ENCODE measurements at regions not wholly inside any gene's neighbourhood (a gene's known extent, or its start where the extent isn't known, plus 50 kb on each side); places are given as distances from the start of the nearest gene placed in this dataset.

- DNase-seq: no peak
These were observed 276.1 kb downstream of the NPHP4 start for GRCh38 chr1:5716126-5716525.

- no peak for DNase-seq
These were observed 278.9 kb downstream of the NPHP4 start for GRCh38 chr1:5713101-5714010.

GRCh38 chr1:5711956-5712645 lies 280.1 kb downstream of the NPHP4 start:
- DNase-seq: no peak

GRCh38 chr1:5711079-5711478 lies 281.1 kb downstream of the NPHP4 start:
- no peak for DNase-seq

- DNase-seq: no peak
These were observed 282.2 kb downstream of the NPHP4 start for GRCh38 chr1:5709976-5710375.

- no peak for DNase-seq
These were observed 282.7 kb downstream of the NPHP4 start for GRCh38 chr1:5709461-5709975.

- no peak for DNase-seq
These were observed 283.6 kb downstream of the NPHP4 start for GRCh38 chr1:5708346-5709245.

GRCh38 chr1:5707566-5708345 lies 284.5 kb downstream of the NPHP4 start:
- no peak for DNase-seq

GRCh38 chr1:5706239-5706638 lies 286.0 kb downstream of the NPHP4 start:
- DNase-seq: no peak

GRCh38 chr1:5705751-5706150 lies 286.5 kb downstream of the NPHP4 start:
- DNase-seq: no peak

GRCh38 chr1:5704561-5705514 lies 287.4 kb downstream of the NPHP4 start:
- DNase-seq: no peak

GRCh38 chr1:5701642-5702041 lies 290.6 kb downstream of the NPHP4 start:
- no peak for DNase-seq

- no peak for DNase-seq
These were observed 298.7 kb downstream of the NPHP4 start for GRCh38 chr1:5693568-5693967.

GRCh38 chr1:5692664-5693063 lies 299.6 kb downstream of the NPHP4 start:
- DNase-seq: no peak

- no peak for DNase-seq
These were observed 300.3 kb downstream of the NPHP4 start for GRCh38 chr1:5691795-5692509.

- no peak for DNase-seq
These were observed 301.3 kb downstream of the NPHP4 start for GRCh38 chr1:5690898-5691297.

- DNase-seq: no peak
These were observed 301.9 kb downstream of the NPHP4 start for GRCh38 chr1:5690291-5690690.

GRCh38 chr1:5688081-5689077 lies 303.8 kb downstream of the NPHP4 start:
- DNase-seq: no peak
